GM23338 (cell line): ENCODE measurements at regions not wholly inside any gene's neighbourhood (a gene's known extent, or its start where the extent isn't known, plus 50 kb on each side); places are given as distances from the start of the nearest gene placed in this dataset.

ENCODE experiments used
- ATAC-seq: fragments of 200-7000 bp; cut with Tn5 transposase; 3 replicates; pipeline ENCODE4 v1.9.1; 2020
- DNase-seq: peaks from one replicate; pipeline ENCODE4 v3.0.0-alpha.2; 2015; ENCODE audit warnings: low spot score
- H2AFZ ChIP-seq: fragments of 200-600 bp; sonication (generic); 2 replicates; pipeline ENCODE4 v1.8.0; 2016; ENCODE audit warnings: antibody characterized with exemption, mild to moderate bottlenecking, moderate library complexity
- H3F3A ChIP-seq: fragments of 200-600 bp; sonication (generic); replicated peaks from 2 replicates; pipeline ENCODE4 v1.8.0; 2017; ENCODE audit warnings: antibody characterized with exemption, mixed run types, low read depth
- H3K27ac ChIP-seq: fragments of 200-600 bp; sonication (generic); 2 replicates; pipeline ENCODE4 v1.6.1; 2016; ENCODE audit warnings: low read depth
- H3K27me3 ChIP-seq: fragments of 200-600 bp; sonication (generic); 2 replicates; pipeline ENCODE4 v1.8.0; 2016; ENCODE audit warnings: mild to moderate bottlenecking, mixed run types, moderate library complexity; ENCODE audit not compliant: insufficient read depth
- H3K36me3 ChIP-seq: fragments of 200-600 bp; sonication (generic); 2 replicates; pipeline ENCODE4 v1.8.0; 2016; ENCODE audit warnings: mild to moderate bottlenecking; ENCODE audit not compliant: insufficient read depth
- H3K4me1 ChIP-seq: fragments of 200-600 bp; sonication (generic); 2 replicates; pipeline ENCODE4 v1.8.0; 2016; ENCODE audit warnings: mild to moderate bottlenecking, moderate library complexity; ENCODE audit not compliant: insufficient read depth
- H3K4me2 ChIP-seq: fragments of 200-600 bp; sonication (generic); 2 replicates; pipeline ENCODE4 v1.7.1; 2017; ENCODE audit warnings: mixed run types
- H3K4me3 ChIP-seq: fragments of 200-600 bp; sonication (generic); 2 replicates; pipeline ENCODE4 v1.6.1; 2016; ENCODE audit warnings: mixed run types
- H3K79me2 ChIP-seq: fragments of 200-600 bp; sonication (generic); replicated peaks from 2 replicates; pipeline ENCODE4 v1.8.0; 2017; ENCODE audit warnings: mild to moderate bottlenecking; ENCODE audit not compliant: insufficient read depth
- H3K9me2 ChIP-seq: fragments of 200-600 bp; sonication (generic); 2 replicates; pipeline ENCODE4 v1.8.0; 2017; ENCODE audit not compliant: insufficient read depth
- H4K20me1 ChIP-seq: fragments of 200-600 bp; sonication (generic); replicated peaks from 2 replicates; pipeline ENCODE4 v1.8.0; 2017; ENCODE audit warnings: mild to moderate bottlenecking; ENCODE audit not compliant: insufficient read depth
- H3K27ac Mint-ChIP-seq: 2 replicates; pipeline ENCODE4 v1.8.0; 2020; ENCODE audit warnings: inconsistent platforms, mild to moderate bottlenecking, moderate library complexity, mixed read lengths
- H3K27me3 Mint-ChIP-seq: 3 replicates; pipeline ENCODE4 v1.8.0; 2022; ENCODE audit warnings: low read depth, mild to moderate bottlenecking, moderate library complexity, mixed read lengths, inconsistent platforms; ENCODE audit not compliant: insufficient read depth, poor library complexity
- H3K36me3 Mint-ChIP-seq: 3 replicates; pipeline ENCODE4 v1.8.0; 2021; ENCODE audit warnings: low read depth, mild to moderate bottlenecking, inconsistent platforms, moderate library complexity, mixed read lengths
- H3K4me1 Mint-ChIP-seq: 3 replicates; pipeline ENCODE4 v1.8.0; 2020; ENCODE audit warnings: mild to moderate bottlenecking, inconsistent platforms, mixed read lengths
- H3K4me3 Mint-ChIP-seq: 3 replicates; pipeline ENCODE4 v1.8.0; 2021; ENCODE audit warnings: moderate library complexity, mild to moderate bottlenecking, inconsistent platforms, mixed read lengths
- H3K9me3 Mint-ChIP-seq: 3 replicates; pipeline ENCODE4 v1.8.0; 2020; ENCODE audit warnings: moderate library complexity, mild to moderate bottlenecking, inconsistent platforms, mixed read lengths
- CREB1 ChIP-seq: fragments of 250-450 bp; sonication (Bioruptor Pico); IDR thresholded peaks from 2 replicates; pipeline ENCODE4 v1.5.0; 2020; ENCODE audit warnings: low read depth, mild to moderate bottlenecking, moderate library complexity
- EZH2 ChIP-seq: fragments of 200-600 bp; sonication (generic); IDR thresholded peaks from one replicate; pipeline ENCODE4 v1.8.0; 2017; ENCODE audit warnings: antibody characterized with exemption, mild to moderate bottlenecking, low read depth; ENCODE audit not compliant: unreplicated experiment
- EZH2phosphoT487 ChIP-seq: fragments of 200-600 bp; sonication (generic); IDR thresholded peaks from one replicate; pipeline ENCODE4 v1.8.1; 2018; ENCODE audit warnings: antibody characterized with exemption; ENCODE audit not compliant: unreplicated experiment
- JUNB ChIP-seq: IDR thresholded peaks from one replicate; pipeline ENCODE4 v1.6.1; 2016; ENCODE audit warnings: antibody characterized with exemption; ENCODE audit not compliant: unreplicated experiment
- NANOG ChIP-seq: IDR thresholded peaks from 2 replicates; pipeline ENCODE4 v1.6.1; 2016; ENCODE audit warnings: antibody characterized with exemption, borderline replicate concordance
- POLR2AphosphoS5 ChIP-seq: IDR thresholded peaks from 2 replicates; pipeline ENCODE4 v1.6.1; 2016; ENCODE audit warnings: antibody characterized with exemption, low read depth
- STAT1 ChIP-seq: IDR thresholded peaks from one replicate; pipeline ENCODE4 v1.6.1; 2016; ENCODE audit warnings: antibody characterized with exemption; ENCODE audit not compliant: unreplicated experiment
- ZNF114 ChIP-seq: fragments of 250-450 bp; sonication (Bioruptor Pico); IDR thresholded peaks from 2 replicates; pipeline ENCODE4 v1.5.0; 2020; ENCODE audit warnings: mild to moderate bottlenecking, moderate library complexity
- ZNF331 ChIP-seq: fragments of 250-450 bp; sonication (Bioruptor Pico); IDR thresholded peaks from 2 replicates; pipeline ENCODE4 v1.5.0; 2020; ENCODE audit warnings: low read depth, mild to moderate bottlenecking, moderate library complexity
- TF ChIP-seq, protein P1 (sequence below): IDR thresholded peaks from one replicate; pipeline ENCODE4 v1.6.1; 2018; ENCODE audit warnings: antibody characterized with exemption; ENCODE audit not compliant: unreplicated experiment
- TF ChIP-seq, protein P2 (sequence below): fragments of 250-450 bp; sonication (Bioruptor Pico); IDR thresholded peaks from 2 replicates; pipeline ENCODE4 v1.5.0; 2020; ENCODE audit warnings: mild to moderate bottlenecking, moderate library complexity
- TF ChIP-seq, protein P3 (sequence below): IDR thresholded peaks from 2 replicates; pipeline ENCODE4 v1.6.1; 2016; ENCODE audit warnings: antibody characterized with exemption
- TF ChIP-seq, protein P4 (sequence below), 2 experiments: fragments of 200-600 bp in 1 of 2; sonication (generic) in 1 of 2; conservative IDR thresholded peaks; 2 replicates each; pipeline versions ENCODE4 v1.5.1 to v1.6.1; 2016 to 2017; ENCODE audit warnings: antibody characterized with exemption in 2 of 2, low read depth in 2 of 2, mild to moderate bottlenecking in 2 of 2, moderate library complexity in 1 of 2

DNA sequence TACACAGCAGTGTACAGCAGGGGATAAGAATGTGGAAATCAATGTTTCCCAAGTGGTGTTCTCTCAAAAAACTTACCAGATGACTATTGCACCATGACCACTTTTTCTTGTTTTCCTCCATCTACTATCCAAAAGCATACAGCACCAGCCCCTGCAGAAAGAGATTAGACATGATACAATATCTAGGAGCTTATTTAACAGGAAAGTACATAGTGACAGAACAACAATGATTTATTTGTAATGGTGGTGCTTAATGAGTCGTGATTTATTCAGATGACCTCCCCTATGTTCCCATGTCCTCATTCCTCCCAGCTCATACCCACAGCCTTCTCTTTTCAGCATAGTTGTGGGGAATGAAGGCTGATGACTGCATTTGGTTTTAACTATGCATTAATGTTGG lies 413.6 kb downstream of the BTG1 start:
- H3K36me3 ChIP-seq: no peaks in the 10 kb centered on the region
- no peaks in the 10 kb centered on the region; the same call in 1 of the 2 replicates for H3K9me2 ChIP-seq
- H4K20me1 ChIP-seq: no peaks in the 10 kb centered on the region
- no peak overlapping the region for H2AFZ ChIP-seq
- Mint-ChIP-seq H3K27ac (no peak overlapping the region), H3K27me3 (no peaks in the 10 kb centered on the region), H3K9me3 (no peaks in the 10 kb centered on the region; the same call in 1 of the 3 replicates), H3K4me3 (no peak overlapping the region), H3K36me3 (no peaks in the 10 kb centered on the region), H3K4me1 (no peaks in the 10 kb centered on the region)
- no peak overlapping the region for H3K4me3 ChIP-seq
- H3F3A ChIP-seq: no peaks in the 10 kb centered on the region
- no peak overlapping the region for H3K4me2 ChIP-seq
- TF ChIP-seq, protein P1, sequence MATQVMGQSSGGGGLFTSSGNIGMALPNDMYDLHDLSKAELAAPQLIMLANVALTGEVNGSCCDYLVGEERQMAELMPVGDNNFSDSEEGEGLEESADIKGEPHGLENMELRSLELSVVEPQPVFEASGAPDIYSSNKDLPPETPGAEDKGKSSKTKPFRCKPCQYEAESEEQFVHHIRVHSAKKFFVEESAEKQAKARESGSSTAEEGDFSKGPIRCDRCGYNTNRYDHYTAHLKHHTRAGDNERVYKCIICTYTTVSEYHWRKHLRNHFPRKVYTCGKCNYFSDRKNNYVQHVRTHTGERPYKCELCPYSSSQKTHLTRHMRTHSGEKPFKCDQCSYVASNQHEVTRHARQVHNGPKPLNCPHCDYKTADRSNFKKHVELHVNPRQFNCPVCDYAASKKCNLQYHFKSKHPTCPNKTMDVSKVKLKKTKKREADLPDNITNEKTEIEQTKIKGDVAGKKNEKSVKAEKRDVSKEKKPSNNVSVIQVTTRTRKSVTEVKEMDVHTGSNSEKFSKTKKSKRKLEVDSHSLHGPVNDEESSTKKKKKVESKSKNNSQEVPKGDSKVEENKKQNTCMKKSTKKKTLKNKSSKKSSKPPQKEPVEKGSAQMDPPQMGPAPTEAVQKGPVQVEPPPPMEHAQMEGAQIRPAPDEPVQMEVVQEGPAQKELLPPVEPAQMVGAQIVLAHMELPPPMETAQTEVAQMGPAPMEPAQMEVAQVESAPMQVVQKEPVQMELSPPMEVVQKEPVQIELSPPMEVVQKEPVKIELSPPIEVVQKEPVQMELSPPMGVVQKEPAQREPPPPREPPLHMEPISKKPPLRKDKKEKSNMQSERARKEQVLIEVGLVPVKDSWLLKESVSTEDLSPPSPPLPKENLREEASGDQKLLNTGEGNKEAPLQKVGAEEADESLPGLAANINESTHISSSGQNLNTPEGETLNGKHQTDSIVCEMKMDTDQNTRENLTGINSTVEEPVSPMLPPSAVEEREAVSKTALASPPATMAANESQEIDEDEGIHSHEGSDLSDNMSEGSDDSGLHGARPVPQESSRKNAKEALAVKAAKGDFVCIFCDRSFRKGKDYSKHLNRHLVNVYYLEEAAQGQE: no peak
- TF ChIP-seq, protein P2, sequence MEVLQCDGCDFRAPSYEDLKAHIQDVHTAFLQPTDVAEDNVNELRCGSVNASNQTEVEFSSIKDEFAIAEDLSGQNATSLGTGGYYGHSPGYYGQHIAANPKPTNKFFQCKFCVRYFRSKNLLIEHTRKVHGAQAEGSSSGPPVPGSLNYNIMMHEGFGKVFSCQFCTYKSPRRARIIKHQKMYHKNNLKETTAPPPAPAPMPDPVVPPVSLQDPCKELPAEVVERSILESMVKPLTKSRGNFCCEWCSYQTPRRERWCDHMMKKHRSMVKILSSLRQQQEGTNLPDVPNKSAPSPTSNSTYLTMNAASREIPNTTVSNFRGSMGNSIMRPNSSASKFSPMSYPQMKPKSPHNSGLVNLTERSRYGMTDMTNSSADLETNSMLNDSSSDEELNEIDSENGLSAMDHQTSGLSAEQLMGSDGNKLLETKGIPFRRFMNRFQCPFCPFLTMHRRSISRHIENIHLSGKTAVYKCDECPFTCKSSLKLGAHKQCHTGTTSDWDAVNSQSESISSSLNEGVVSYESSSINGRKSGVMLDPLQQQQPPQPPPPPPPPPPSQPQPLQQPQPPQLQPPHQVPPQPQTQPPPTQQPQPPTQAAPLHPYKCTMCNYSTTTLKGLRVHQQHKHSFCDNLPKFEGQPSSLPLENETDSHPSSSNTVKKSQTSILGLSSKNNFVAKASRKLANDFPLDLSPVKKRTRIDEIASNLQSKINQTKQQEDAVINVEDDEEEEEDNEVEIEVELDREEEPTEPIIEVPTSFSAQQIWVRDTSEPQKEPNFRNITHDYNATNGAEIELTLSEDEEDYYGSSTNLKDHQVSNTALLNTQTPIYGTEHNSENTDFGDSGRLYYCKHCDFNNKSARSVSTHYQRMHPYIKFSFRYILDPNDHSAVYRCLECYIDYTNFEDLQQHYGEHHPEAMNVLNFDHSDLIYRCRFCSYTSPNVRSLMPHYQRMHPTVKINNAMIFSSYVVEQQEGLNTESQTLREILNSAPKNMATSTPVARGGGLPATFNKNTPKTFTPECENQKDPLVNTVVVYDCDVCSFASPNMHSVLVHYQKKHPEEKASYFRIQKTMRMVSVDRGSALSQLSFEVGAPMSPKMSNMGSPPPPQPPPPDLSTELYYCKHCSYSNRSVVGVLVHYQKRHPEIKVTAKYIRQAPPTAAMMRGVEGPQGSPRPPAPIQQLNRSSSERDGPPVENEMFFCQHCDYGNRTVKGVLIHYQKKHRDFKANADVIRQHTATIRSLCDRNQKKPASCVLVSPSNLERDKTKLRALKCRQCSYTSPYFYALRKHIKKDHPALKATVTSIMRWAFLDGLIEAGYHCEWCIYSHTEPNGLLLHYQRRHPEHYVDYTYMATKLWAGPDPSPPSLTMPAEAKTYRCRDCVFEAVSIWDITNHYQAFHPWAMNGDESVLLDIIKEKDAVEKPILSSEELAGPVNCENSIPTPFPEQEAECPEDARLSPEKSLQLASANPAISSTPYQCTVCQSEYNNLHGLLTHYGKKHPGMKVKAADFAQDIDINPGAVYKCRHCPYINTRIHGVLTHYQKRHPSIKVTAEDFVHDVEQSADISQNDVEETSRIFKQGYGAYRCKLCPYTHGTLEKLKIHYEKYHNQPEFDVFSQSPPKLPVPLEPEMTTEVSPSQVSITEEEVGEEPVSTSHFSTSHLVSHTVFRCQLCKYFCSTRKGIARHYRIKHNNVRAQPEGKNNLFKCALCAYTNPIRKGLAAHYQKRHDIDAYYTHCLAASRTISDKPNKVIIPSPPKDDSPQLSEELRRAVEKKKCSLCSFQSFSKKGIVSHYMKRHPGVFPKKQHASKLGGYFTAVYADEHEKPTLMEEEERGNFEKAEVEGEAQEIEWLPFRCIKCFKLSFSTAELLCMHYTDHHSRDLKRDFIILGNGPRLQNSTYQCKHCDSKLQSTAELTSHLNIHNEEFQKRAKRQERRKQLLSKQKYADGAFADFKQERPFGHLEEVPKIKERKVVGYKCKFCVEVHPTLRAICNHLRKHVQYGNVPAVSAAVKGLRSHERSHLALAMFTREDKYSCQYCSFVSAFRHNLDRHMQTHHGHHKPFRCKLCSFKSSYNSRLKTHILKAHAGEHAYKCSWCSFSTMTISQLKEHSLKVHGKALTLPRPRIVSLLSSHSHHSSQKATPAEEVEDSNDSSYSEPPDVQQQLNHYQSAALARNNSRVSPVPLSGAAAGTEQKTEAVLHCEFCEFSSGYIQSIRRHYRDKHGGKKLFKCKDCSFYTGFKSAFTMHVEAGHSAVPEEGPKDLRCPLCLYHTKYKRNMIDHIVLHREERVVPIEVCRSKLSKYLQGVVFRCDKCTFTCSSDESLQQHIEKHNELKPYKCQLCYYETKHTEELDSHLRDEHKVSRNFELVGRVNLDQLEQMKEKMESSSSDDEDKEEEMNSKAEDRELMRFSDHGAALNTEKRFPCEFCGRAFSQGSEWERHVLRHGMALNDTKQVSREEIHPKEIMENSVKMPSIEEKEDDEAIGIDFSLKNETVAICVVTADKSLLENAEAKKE: no peak
- TF ChIP-seq STAT1 (no peak), CREB1 (CRISPR knock-in tag) (no peak), EZH2phosphoT487 (no peak), EZH2 (no peak), ZNF331 (no peak), ZNF114 (CRISPR knock-in tag) (no peak), NANOG (no peak), JUNB (no peak), POLR2AphosphoS5 (no peak)
- TF ChIP-seq, protein P3, sequence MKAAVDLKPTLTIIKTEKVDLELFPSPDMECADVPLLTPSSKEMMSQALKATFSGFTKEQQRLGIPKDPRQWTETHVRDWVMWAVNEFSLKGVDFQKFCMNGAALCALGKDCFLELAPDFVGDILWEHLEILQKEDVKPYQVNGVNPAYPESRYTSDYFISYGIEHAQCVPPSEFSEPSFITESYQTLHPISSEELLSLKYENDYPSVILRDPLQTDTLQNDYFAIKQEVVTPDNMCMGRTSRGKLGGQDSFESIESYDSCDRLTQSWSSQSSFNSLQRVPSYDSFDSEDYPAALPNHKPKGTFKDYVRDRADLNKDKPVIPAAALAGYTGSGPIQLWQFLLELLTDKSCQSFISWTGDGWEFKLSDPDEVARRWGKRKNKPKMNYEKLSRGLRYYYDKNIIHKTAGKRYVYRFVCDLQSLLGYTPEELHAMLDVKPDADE: no peak
- TF ChIP-seq, protein P4, sequence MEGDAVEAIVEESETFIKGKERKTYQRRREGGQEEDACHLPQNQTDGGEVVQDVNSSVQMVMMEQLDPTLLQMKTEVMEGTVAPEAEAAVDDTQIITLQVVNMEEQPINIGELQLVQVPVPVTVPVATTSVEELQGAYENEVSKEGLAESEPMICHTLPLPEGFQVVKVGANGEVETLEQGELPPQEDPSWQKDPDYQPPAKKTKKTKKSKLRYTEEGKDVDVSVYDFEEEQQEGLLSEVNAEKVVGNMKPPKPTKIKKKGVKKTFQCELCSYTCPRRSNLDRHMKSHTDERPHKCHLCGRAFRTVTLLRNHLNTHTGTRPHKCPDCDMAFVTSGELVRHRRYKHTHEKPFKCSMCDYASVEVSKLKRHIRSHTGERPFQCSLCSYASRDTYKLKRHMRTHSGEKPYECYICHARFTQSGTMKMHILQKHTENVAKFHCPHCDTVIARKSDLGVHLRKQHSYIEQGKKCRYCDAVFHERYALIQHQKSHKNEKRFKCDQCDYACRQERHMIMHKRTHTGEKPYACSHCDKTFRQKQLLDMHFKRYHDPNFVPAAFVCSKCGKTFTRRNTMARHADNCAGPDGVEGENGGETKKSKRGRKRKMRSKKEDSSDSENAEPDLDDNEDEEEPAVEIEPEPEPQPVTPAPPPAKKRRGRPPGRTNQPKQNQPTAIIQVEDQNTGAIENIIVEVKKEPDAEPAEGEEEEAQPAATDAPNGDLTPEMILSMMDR (conservative IDR thresholded peaks at IDR 0.05; ENCODE audit: low read depth in 2 of 2): no peak
- no peak overlapping the region for H3K27ac ChIP-seq
- ATAC-seq: no peak
- no peak for DNase-seq
- H3K79me2 ChIP-seq: no peaks in the 10 kb centered on the region
- no peaks in the 10 kb centered on the region for H3K27me3 ChIP-seq
- H3K4me1 ChIP-seq: no peaks in the 10 kb centered on the region
